T1000 (cell line): ENCODE measurements at regions not wholly inside any gene's neighbourhood (a gene's known extent, or its start where the extent isn't known, plus 50 kb on each side); places are given as distances from the start of the nearest gene placed in this dataset.

Experiments used
- DNase-seq: peaks from one replicate; lab custom pipeline; 2025; ENCODE audit warnings: mixed read lengths; lab: John Stamatoyannopoulos, UW

DNA sequence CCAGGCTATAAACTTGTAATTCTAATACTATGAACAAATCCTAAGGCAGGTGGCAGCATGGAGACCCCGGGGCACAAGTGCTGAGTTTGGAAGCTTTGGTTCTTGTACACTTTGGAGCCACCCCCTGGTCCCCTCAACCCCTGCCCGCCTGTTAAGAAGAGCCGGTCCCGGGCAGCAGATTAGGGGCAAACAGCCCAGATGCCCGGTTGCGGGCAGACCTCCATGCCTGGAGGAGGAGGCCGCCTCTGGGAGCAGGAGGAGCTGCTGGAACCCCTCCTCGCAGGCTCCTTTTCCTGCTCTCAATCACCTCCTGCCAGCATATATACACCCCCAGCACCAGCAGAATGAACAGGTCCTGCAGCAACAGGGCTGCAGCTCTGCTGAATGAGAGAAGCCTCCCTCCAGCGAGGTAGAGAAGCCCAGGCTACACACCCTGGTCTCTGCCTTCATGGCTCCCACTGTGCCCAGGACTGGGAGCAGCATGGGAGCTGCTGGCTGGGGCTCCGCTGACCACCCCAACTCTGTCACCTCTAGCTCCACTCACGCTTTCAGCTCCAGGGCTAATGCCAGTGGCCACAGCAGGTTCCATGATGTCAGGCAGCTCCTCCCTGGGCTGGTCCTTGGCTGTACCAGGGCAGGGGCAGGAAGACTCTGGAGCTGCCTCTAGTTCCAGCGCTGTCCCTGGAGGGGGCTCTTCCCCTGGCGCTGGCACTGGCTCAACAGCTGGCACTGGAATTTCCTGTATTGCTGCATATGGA lies 1713.5 kb upstream of the ACO1 start:
- DNase-seq = no peak

GRCh38 chr9:30673132-30673531 lies 1711.3 kb upstream of the ACO1 start:
- no peak for DNase-seq

DNA sequence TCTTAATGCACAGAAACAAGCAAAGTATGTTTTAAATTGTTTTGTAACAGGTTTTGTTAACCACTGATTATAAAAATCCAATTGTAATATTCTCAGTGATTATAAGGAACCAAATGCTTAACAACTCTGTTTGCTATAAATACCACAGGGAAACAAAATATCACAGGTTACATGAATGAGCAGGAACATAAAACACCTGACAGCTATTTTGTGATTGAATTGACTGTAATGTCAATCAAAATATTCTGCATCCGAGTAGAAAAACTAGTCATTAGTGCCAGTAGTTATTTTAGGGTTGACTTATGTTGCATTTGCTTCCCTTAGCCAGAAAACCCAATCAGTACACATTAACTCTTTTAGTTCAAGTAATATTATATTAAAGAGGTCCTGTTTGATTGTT lies 1707.8 kb upstream of the ACO1 start:
- no peak for DNase-seq

DNA sequence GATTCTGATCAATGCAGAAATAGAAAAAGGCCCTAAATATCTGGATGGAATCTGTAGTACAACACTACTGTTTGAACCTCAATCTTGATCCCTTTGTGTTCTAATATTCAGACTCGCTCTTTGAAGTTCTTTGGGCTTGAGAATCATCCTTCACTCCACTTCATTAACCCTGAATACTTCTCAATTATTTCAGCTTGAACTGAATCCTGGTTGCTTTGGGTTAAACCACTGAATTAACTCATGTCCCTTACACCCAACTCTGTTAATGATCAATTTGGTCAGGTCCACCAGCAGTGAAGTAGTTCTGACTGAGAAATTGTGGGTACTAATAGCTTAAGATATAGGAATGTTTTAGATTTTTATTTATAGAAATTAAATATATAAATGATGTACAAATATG lies 1707.2 kb upstream of the ACO1 start:
- no peak for DNase-seq

GRCh38 chr9:30688801-30689200 lies 1695.6 kb upstream of the ACO1 start:
- no peak for DNase-seq

GRCh38 chr9:30697958-30698357 lies 1686.5 kb upstream of the ACO1 start:
- no peak for DNase-seq

GRCh38 chr9:30711591-30711990 lies 1672.9 kb upstream of the ACO1 start:
- no peak for DNase-seq

- DNase-seq = no peak
Observed at GRCh38 chr9:30713243-30713642, 1671.2 kb upstream of the ACO1 start.

- DNase-seq = no peak
Observed at GRCh38 chr9:30714389-30714788, 1670.1 kb upstream of the ACO1 start.

GRCh38 chr9:30718483-30718882 lies 1666.0 kb upstream of the ACO1 start:
- no peak for DNase-seq

GRCh38 chr9:30722065-30722464 lies 1662.4 kb upstream of the ACO1 start:
- no peak for DNase-seq

DNA sequence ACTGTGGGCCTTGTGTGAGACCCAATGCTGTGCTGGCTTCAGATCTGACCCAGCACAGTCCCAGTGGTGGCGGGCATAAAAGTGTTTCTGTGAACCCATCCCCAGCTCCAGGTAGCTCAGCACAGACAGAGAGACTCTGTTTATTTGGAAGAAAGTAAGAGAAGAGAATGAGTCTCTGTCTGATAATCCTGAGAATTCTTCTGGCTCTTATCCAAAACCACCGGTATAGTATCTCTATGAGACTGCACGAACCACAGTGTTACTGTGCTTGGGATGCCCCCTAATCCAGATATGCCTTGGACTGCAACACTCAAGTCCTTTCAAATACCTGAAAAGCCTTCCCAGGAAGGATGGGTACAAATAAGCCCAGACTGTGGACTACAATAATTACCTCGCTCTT lies 1660.8 kb upstream of the ACO1 start:
- no peak for DNase-seq

GRCh38 chr9:30732060-30732459 lies 1652.4 kb upstream of the ACO1 start:
- DNase-seq = no peak

DNA sequence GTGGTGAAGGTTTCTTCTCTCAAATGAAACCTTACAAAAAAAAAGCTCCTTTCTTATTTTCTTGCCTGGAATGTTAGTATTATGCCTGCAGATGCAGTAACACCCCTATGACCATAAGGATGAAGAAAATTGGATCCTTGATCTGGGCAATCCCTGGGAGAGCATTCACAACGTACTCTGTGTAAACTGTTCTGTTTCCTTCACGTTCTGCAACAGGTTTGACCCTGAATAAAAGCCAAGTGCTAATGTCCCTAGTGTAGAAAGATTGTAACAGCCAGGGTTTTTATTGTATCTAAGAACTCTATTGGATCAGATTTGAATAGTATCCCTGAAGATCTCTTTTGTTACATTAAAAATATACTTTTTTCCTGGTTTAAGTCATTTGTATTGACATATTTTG lies 1639.6 kb upstream of the ACO1 start:
- DNase-seq = no peak

- no peak for DNase-seq
Observed at GRCh38 chr9:30746589-30746988, 1637.9 kb upstream of the ACO1 start.

DNA sequence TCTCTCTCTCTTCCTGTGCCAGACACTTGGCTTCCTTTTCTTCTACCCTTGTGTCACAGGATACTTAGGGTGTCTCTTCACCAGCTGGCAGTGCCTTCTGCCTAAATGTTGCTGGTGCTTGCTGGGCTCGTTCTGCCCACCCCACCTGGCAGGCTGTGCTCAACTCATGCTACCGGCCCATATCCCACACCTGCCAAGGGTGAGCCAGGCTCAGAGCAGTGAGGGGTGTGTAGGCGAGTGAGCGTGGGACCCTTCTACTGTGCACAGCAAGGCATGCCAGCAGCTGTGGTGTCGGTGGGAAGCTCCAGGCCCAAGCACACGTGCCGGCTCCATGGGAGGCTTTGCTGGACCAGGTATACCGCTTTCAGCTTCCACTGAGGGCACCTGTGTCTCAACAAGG lies 1626.7 kb upstream of the ACO1 start:
- no peak for DNase-seq

GRCh38 chr9:30758726-30759446 lies 1625.6 kb upstream of the ACO1 start:
- DNase-seq = no peak

DNA sequence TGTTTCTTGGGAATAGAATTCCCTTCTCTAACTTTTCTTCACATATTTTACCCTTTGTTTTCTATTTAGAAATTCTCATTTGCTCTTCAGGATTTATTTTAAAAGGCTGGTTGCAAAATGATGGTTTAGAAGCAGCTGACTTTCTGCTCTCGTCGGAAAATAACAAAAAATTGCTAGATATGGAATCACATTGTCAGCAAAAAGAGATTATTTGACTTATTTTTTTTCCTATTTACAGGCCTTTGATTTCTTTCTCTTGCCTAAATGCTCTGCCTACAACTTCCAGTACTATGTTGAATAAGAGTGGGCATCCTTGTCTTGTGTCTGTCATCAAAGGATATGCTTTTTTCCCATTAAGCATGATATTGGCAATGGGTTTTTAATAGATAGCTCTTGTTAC lies 1619.1 kb upstream of the ACO1 start:
- DNase-seq = no peak

- no peak for DNase-seq
Observed at GRCh38 chr9:30771163-30771708, 1613.2 kb upstream of the ACO1 start.

GRCh38 chr9:30771760-30772159 lies 1612.7 kb upstream of the ACO1 start:
- no peak for DNase-seq

DNA sequence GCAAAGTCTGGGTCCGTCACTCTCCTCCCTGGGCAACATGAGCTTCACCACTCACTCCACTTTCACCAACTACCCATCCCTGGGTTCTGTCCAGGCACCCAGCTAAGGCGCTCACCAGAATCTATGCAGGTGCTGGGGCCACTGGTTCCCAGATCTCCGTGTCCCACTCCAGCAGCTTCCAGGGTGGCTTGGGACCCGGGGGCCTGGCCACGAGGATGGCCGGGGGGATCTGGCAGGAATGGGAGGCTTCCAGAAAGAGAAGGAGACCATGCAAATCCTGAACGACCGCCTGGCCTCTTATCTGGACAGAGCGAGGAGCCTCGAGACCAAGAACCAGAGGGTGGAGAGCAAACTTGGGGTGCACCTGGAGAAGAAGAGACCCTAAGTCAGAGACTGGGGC lies 1611.0 kb upstream of the ACO1 start:
- DNase-seq = no peak

GRCh38 chr9:30774326-30774725 lies 1610.1 kb upstream of the ACO1 start:
- DNase-seq = no peak

DNA sequence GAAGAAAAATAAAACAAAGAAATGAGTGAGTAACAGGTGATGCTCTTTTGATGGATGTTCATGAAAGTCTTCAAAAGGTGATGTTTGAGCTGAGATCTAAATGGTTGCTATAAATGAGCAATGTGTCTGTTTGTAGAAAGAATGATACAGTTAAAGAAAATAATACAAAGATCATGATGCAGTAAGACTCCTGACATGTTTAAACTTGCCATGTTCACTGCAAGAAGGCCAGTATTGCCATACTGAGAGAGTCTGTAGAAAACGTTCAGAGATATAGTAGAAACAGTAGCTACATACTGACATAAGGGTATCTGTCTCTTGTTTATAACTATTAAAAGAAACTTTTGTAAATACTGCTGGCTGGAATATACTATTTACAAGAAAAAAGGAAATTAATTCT lies 1609.2 kb upstream of the ACO1 start:
- no peak for DNase-seq
